ENCODE measurements at regions not wholly inside any gene's neighbourhood (a gene's known extent, or its start where the extent isn't known, plus 50 kb on each side); places are given as distances from the start of the nearest gene placed in this dataset.

DNA sequence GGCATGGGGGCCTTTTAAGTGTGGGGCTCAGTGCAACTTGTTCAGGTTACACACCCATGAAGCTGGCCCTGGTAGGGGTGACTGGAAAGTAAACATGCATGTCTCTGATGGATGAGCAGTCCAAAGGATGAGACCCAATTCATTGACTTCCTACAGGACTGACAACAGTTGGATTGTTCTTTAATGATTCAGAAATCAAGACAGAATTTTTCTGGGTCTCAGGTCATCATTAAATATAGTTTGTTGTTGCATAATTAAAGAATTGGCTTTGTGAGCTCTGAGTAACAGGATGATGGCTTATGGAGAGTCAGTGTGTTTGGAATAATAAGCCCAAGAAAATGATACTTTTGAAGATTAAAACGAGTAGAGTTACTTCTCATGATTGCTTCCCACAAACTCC is 604.2 kb upstream of the CLINT1 start:
- no peak for TF ChIP-seq POLR2A (IDR thresholded peaks at IDR 0.05)
- no peak for TF ChIP-seq CTCF (IDR thresholded peaks at IDR 0.05)
- TF ChIP-seq EP300 (IDR thresholded peaks at IDR 0.05), result no peak
